ENCODE measurements at regions not wholly inside any gene's neighbourhood (a gene's known extent, or its start where the extent isn't known, plus 50 kb on each side); places are given as distances from the start of the nearest gene placed in this dataset.

DNA sequence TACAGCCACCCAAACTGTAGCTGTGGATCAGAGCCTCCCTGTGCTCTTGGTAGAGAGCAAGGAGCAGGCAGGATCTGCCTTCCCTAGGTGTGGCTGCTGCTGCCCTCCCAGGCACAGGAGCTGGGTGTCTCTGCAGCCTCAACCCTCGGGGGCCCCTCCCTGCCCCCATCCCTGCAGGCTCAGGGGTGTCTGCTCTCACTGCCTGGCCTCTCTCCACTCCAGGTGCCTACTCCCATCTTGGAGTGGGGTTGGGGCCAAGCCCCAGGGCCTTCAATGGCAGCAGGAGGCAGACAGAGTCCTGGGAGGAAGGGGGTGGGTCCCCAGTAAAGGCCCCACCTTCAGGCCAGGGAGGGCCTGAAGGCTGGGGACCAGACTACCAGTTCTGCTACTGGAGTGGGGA, 189.7 kb upstream of the OSR1 start:
- TF ChIP-seq, protein P1, sequence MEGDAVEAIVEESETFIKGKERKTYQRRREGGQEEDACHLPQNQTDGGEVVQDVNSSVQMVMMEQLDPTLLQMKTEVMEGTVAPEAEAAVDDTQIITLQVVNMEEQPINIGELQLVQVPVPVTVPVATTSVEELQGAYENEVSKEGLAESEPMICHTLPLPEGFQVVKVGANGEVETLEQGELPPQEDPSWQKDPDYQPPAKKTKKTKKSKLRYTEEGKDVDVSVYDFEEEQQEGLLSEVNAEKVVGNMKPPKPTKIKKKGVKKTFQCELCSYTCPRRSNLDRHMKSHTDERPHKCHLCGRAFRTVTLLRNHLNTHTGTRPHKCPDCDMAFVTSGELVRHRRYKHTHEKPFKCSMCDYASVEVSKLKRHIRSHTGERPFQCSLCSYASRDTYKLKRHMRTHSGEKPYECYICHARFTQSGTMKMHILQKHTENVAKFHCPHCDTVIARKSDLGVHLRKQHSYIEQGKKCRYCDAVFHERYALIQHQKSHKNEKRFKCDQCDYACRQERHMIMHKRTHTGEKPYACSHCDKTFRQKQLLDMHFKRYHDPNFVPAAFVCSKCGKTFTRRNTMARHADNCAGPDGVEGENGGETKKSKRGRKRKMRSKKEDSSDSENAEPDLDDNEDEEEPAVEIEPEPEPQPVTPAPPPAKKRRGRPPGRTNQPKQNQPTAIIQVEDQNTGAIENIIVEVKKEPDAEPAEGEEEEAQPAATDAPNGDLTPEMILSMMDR (IDR thresholded peaks at IDR 0.05): no peak
- TF ChIP-seq POLR2A (IDR thresholded peaks at IDR 0.05): no peak

Measured in right lobe of liver (tissue), 4 donors.